ENCODE measurements at regions not wholly inside any gene's neighbourhood (a gene's known extent, or its start where the extent isn't known, plus 50 kb on each side); places are given as distances from the start of the nearest gene placed in this dataset.

DNA sequence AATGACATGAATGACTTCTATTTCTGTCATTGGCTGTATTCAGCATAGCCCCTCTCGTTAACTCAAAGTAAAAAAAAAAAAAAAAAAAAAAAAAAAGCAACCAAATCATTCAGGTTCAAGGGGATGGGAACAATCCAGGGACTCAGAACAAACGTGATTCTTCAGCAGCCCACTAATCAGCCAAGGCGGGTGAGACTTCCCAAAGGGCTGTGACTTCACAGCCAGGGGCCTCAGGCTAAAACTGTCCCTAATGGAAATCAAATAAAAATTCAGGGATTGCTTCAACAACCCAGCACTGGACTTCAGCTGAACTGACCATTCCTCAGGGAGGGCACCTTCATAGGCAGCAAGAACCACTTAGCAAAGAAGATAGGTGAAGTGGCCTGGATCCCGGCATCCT, 86.2 kb upstream of the FAM169A start:
- no peak for TF ChIP-seq POLR2A (IDR thresholded peaks at IDR 0.05)
- TF ChIP-seq, protein P1, sequence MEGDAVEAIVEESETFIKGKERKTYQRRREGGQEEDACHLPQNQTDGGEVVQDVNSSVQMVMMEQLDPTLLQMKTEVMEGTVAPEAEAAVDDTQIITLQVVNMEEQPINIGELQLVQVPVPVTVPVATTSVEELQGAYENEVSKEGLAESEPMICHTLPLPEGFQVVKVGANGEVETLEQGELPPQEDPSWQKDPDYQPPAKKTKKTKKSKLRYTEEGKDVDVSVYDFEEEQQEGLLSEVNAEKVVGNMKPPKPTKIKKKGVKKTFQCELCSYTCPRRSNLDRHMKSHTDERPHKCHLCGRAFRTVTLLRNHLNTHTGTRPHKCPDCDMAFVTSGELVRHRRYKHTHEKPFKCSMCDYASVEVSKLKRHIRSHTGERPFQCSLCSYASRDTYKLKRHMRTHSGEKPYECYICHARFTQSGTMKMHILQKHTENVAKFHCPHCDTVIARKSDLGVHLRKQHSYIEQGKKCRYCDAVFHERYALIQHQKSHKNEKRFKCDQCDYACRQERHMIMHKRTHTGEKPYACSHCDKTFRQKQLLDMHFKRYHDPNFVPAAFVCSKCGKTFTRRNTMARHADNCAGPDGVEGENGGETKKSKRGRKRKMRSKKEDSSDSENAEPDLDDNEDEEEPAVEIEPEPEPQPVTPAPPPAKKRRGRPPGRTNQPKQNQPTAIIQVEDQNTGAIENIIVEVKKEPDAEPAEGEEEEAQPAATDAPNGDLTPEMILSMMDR (IDR thresholded peaks at IDR 0.05 in 4 of 5, conservative IDR thresholded peaks at IDR 0.05 in 1 of 5): no peak

All from gastrocnemius medialis (tissue), 4 donors.